ENCODE measurements at regions not wholly inside any gene's neighbourhood (a gene's known extent, or its start where the extent isn't known, plus 50 kb on each side); places are given as distances from the start of the nearest gene placed in this dataset.

- TF ChIP-seq CTCF (IDR thresholded peaks at IDR 0.05) (no peak), POLR2A (IDR thresholded peaks at IDR 0.05) (no peak)
These were observed 51.0 kb upstream of the INPP5A start for GRCh38 chr10:132486539-132487121.

Data from heart left ventricle (tissue), 13 donors.